SK-N-MC (cell line): ENCODE measurements at regions not wholly inside any gene's neighbourhood (a gene's known extent, or its start where the extent isn't known, plus 50 kb on each side); places are given as distances from the start of the nearest gene placed in this dataset.

Experiments used
- DNase-seq: peaks from one replicate; pipeline ENCODE4 v3.0.0-alpha.2; 2011; ENCODE audit warnings: low read depth, low spot score
- H3K27ac ChIP-seq: fragments of 200-600 bp; sonication (generic); 2 replicates; pipeline ENCODE4 v1.5.1; 2016; ENCODE audit warnings: mixed run types
- H3K36me3 ChIP-seq: fragments of 200-600 bp; sonication (generic); 2 replicates; pipeline ENCODE4 v1.6.1; 2017; ENCODE audit warnings: antibody characterized with exemption, low read length, mixed read lengths; ENCODE audit not compliant: insufficient read depth
- H3K4me3 ChIP-seq: fragments of 200-600 bp; sonication (generic); 2 replicates; pipeline ENCODE4 v1.5.1; 2016
- H3K9ac ChIP-seq: fragments of 200-600 bp; sonication (generic); 2 replicates; pipeline ENCODE4 v1.8.0; 2017; ENCODE audit warnings: mixed run types, mixed read lengths; ENCODE audit not compliant: insufficient read length
- H3K9me3 ChIP-seq: fragments of 200-600 bp; sonication (generic); 2 replicates; pipeline ENCODE4 v1.6.1; 2017; ENCODE audit warnings: low read depth, mild to moderate bottlenecking, antibody characterized with exemption, low read length, moderate library complexity, mixed read lengths
- EZH2 ChIP-seq: fragments of 200-600 bp; sonication (generic); IDR thresholded peaks from one replicate; pipeline ENCODE4 v1.6.1; 2017; ENCODE audit warnings: antibody characterized with exemption
- FOXP2 ChIP-seq: optimal IDR thresholded peaks from 2 replicates; pipeline ENCODE3; 2011; ENCODE audit warnings: mild to moderate bottlenecking, moderate library complexity; ENCODE audit not compliant: insufficient read depth; ENCODE audit errors: extremely low read length, control extremely low read depth
- POLR2AphosphoS5 ChIP-seq: IDR thresholded peaks from 2 replicates; pipeline ENCODE4 v1.6.1; 2012; ENCODE audit warnings: mild to moderate bottlenecking, low read depth, low read length, borderline replicate concordance

DNA sequence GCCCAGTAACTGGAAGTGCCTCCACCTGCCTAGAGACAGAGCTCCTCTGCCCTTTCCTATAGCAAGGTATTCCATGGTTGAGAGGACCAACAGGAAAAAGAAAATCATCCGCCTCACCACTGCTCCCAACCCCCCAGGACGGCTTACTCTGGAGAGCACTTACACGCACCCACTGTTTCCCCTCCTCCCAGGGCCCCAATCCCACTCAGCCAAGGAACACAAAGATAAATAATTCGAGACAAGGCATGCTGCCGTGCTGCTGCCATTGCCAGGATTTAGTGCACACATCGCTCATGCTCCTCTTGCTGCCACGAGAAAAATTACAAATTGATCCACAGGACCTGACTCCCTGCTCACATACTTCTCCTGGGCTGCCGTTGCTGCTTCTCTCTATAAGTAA is 516.6 kb downstream of the BUD13 start:
- TF ChIP-seq FOXP2 (no peak), EZH2 (no peak), POLR2AphosphoS5 (no peak)
- H3K36me3 ChIP-seq, result no peaks in the 10 kb centered on the region
- no peaks in the 10 kb centered on the region for H3K9me3 ChIP-seq
- H3K27ac ChIP-seq, result no peak overlapping the region
- no peak overlapping the region for H3K9ac ChIP-seq
- H3K4me3 ChIP-seq, result no peak overlapping the region
- DNase-seq, result no peak

DNA sequence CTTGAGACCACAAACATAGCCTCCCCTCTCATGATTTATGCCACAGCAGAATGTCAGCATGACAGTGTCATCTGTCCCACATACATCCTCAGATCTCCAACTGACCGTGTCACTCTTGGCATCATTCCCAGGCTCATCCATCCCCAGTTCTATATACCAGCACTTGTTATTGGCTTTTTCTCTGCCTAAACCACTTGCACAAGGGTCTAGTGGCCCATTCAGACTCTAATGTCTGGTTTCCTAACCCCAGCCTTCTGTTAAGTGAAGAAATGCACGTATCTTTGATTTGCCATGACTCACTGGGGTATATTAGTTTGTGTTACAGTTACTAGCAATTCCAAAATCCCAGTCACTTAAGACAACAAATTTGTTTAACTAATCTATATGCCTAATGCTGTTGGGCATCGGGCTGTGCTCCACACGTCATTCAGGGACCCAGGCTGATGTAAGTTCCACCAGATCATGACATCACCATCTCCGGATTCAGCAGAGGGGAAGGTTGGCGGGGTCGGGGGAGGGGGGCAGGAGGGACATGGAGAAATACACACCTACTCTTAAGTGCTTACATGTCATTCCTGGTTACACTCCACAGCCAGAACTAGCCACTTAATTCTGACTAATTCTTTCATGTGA is 517.4 kb downstream of the BUD13 start:
- no peaks in the 10 kb centered on the region for H3K36me3 ChIP-seq
- TF ChIP-seq FOXP2 (no peak), POLR2AphosphoS5 (no peak), EZH2 (no peak)
- no peak overlapping the region for H3K27ac ChIP-seq
- no peaks in the 10 kb centered on the region for H3K9me3 ChIP-seq
- no peak overlapping the region for H3K4me3 ChIP-seq
- H3K9ac ChIP-seq, result no peak overlapping the region
- DNase-seq, result no peak

DNA sequence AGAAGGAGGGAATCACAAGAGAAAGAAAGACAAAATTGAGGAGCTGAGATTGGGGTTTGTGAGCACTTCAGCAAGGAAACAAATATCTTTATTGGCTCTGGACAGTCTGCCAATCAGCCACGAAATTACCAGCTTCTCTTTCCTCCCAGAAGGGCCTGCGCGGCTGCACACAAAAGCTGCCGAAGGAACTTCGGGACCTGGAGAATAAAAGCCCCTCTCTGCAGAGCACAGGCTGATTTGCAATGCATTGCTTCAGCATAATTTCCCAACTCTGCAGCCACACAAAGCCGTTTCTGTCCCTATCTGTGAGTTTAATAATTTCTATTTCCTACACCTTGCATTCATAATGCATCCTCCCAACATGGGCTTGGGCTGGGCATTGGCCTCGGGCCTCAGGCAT is 522.6 kb downstream of the BUD13 start:
- H3K9me3 ChIP-seq, result no peaks in the 10 kb centered on the region
- H3K27ac ChIP-seq, result no peak overlapping the region
- no peak for TF ChIP-seq FOXP2
- no peak for TF ChIP-seq EZH2
- TF ChIP-seq POLR2AphosphoS5, result no peak
- no peak overlapping the region for H3K4me3 ChIP-seq
- DNase-seq, result no peak
- H3K9ac ChIP-seq, result no peak overlapping the region
- no peaks in the 10 kb centered on the region for H3K36me3 ChIP-seq

DNA sequence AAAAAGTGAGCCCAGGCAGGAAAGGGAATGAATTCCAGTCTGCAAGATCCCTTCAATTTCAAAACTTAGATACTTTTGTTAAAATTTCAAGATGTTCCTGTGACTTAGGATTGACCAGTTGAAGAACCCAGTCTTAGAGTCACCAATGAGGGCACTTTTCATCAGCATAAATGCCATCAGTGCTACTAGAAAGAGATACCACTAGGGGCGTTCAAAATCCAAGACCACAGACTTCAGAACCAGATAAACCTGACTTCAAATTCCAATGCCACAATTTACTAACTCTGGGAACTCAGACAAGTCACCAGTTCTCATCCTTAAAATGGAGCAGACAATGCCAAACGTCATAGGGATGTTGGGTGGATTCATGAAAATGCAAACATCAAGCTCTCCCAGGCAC is 523.2 kb downstream of the BUD13 start:
- H3K9me3 ChIP-seq, result no peaks in the 10 kb centered on the region

DNA sequence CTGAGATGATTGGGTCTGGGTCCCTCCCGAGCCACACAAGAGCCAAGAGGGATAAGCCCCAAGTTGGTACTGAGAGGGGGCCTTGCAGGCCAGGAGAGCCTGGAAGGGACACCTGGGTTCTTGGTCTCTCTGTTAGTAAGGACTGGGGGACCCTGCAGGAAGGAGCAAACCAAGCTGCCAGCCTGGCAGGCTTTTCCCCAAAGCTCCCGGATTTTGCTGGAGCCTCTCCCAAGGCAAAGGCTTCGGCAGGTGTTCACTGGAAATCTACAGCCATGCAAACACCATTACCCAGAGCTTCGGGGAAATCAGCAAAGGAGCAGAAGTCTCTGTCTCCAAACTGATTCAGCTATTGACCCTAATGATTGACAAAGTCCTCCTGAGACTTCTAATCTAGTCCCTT is 527.9 kb downstream of the BUD13 start:
- TF ChIP-seq FOXP2, result no peak
- no peak for TF ChIP-seq POLR2AphosphoS5
- no peak for TF ChIP-seq EZH2
- H3K9ac ChIP-seq, result no peak overlapping the region
- H3K4me3 ChIP-seq, result no peak overlapping the region
- no peaks in the 10 kb centered on the region for H3K36me3 ChIP-seq
- no peaks in the 10 kb centered on the region for H3K9me3 ChIP-seq
- DNase-seq, result no peak
- H3K27ac ChIP-seq, result no peak overlapping the region

More for the DNA sequence above, 523.2 kb downstream of the BUD13 start:
- DNase-seq, result no peak
- Histone ChIP-seq H3K27ac (no peak overlapping the region), H3K36me3 (no peaks in the 10 kb centered on the region), H3K4me3 (no peak overlapping the region), H3K9ac (no peak overlapping the region)
- TF ChIP-seq EZH2 (no peak), POLR2AphosphoS5 (no peak), FOXP2 (no peak)

DNA sequence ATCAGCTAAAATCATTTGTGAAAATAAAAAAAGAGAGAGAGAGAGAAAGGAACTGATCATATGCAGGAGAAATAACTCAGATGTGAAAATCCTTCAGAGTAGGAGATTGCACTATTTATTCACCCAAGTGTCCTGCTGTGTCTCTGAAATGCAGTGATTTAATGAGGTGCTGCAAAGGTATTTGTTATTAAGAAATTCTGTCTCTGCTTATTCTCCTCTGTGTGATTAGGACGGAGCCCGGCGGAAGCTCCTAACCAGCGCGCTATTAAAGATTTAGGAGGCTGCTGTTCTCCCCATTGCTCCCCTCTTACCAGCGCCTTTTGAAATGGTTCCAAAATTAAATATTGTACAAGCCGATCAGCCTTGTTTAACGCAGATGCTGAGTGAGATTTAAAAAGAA is 528.3 kb downstream of the BUD13 start:
- Histone ChIP-seq H3K27ac (no peak overlapping the region), H3K9me3 (no peaks in the 10 kb centered on the region), H3K36me3 (no peaks in the 10 kb centered on the region), H3K4me3 (no peak overlapping the region), H3K9ac (no peak overlapping the region)
- no peak for TF ChIP-seq POLR2AphosphoS5
- TF ChIP-seq FOXP2, result no peak
- no peak for TF ChIP-seq EZH2
- DNase-seq, result no peak

DNA sequence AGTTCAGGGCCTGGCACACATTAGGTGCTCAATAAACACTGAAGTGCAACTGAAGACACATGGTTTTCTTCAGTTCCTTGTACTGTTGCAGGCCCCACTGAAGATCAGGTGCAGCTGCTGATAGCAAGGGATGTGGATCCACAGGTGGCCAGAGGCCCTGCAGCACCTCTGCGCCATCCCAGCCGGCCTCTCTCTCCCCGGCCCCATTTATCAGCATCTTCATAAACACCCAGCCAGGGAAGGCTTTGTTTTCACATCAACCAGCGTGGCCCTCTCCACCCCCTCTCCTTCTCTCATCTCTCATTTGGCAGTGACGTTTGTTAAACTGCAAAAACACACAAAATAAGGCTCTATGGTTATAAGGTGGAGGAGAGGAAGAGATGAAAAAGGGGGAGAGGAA is 528.8 kb downstream of the BUD13 start:
- no peak for TF ChIP-seq EZH2
- TF ChIP-seq POLR2AphosphoS5, result no peak

DNA sequence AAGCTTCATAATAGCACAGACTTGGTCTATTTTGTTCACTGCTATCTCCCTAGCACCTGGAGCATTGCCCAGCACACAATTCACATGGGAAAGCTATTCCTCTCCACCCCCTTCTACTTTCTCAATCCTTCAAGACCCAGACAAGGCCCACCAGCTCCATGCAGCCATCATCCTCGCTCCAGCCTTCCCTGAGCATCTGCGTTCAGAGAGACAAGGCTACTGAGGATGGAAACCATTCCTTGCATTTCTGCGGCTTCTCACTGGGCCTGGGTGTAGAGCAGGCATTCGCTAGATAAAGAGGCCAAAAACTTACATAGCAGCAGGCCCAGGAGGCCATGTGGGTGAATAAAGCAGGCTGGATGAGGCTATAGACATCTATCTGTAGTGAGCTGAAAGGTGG is 530.8 kb downstream of the BUD13 start:
- H3K9ac ChIP-seq, result no peak overlapping the region
- H3K4me3 ChIP-seq, result no peak overlapping the region
- H3K36me3 ChIP-seq, result no peaks in the 10 kb centered on the region
- no peak overlapping the region for H3K27ac ChIP-seq
- no peak for DNase-seq
- H3K9me3 ChIP-seq, result no peaks in the 10 kb centered on the region
- TF ChIP-seq POLR2AphosphoS5 (no peak), EZH2 (no peak), FOXP2 (no peak)

More for the DNA sequence above, 528.8 kb downstream of the BUD13 start:
- Histone ChIP-seq H3K4me3 (no peak overlapping the region), H3K9ac (no peak overlapping the region), H3K36me3 (no peaks in the 10 kb centered on the region), H3K9me3 (no peaks in the 10 kb centered on the region), H3K27ac (no peak overlapping the region)
- no peak for DNase-seq

DNA sequence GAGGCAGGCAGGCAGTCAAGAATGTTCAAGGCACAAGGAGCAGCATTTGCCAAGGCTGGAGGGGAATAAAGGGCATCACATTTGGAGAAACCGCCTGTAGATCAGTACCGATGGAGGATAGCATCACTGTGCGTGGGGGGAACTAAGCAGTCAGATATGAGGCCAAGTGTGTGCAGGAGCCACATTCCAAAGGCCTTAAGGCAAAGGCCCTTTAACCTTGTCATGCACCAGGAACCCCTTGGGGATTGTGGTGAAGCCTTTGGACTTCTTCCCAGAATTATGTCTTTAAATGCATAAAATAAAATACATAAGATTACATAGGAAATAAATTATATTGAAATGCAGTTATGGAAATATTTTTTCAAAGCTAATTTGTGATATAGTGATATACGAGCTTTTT is 532.1 kb downstream of the BUD13 start:
- no peak for DNase-seq
- Histone ChIP-seq H3K9me3 (no peaks in the 10 kb centered on the region), H3K27ac (no peak overlapping the region), H3K4me3 (no peak overlapping the region), H3K36me3 (no peaks in the 10 kb centered on the region), H3K9ac (no peak overlapping the region)
- TF ChIP-seq FOXP2, result no peak
- TF ChIP-seq EZH2, result no peak
- TF ChIP-seq POLR2AphosphoS5, result no peak
